AG09309 (cell line): ENCODE measurements at regions not wholly inside any gene's neighbourhood (a gene's known extent, or its start where the extent isn't known, plus 50 kb on each side); places are given as distances from the start of the nearest gene placed in this dataset.

Source experiments
- DNase-seq: peaks from one replicate; pipeline ENCODE4 v3.0.0-alpha.2; 2010; ENCODE audit warnings: low read depth
- H3K4me3 ChIP-seq: 2 replicates; pipeline ENCODE4 v1.5.1; 2011; ENCODE audit warnings: mild to moderate bottlenecking, low read depth, low read length, moderate library complexity; ENCODE audit not compliant: control insufficient read depth
- CTCF ChIP-seq: IDR thresholded peaks from 2 replicates; pipeline ENCODE4 v1.5.1; 2011; ENCODE audit warnings: mild to moderate bottlenecking, low read depth, low read length, inconsistent platforms; ENCODE audit not compliant: insufficient read depth, control insufficient read depth; ENCODE audit errors: missing control alignments

GRCh38 chr3:6706777-6707176, 154.1 kb upstream of the GRM7 start:
- no peak overlapping the region for H3K4me3 ChIP-seq
- DNase-seq: no peak
- no peak for TF ChIP-seq CTCF

- TF ChIP-seq CTCF: no peak
- no peak for DNase-seq
- H3K4me3 ChIP-seq: no peak overlapping the region
These were observed 151.7 kb upstream of the GRM7 start for GRCh38 chr3:6709178-6709577.

GRCh38 chr3:6714962-6715361, 146.0 kb upstream of the GRM7 start:
- no peak for TF ChIP-seq CTCF
- no peak for DNase-seq
- H3K4me3 ChIP-seq: no peak overlapping the region

- DNase-seq: no peak
- no peak overlapping the region for H3K4me3 ChIP-seq
- TF ChIP-seq CTCF: no peak
These were observed 144.5 kb upstream of the GRM7 start for GRCh38 chr3:6716420-6716819.

GRCh38 chr3:6717026-6717943, 143.6 kb upstream of the GRM7 start:
- no peak overlapping the region for H3K4me3 ChIP-seq
- no peak for DNase-seq
- no peak for TF ChIP-seq CTCF

- no peak for TF ChIP-seq CTCF
- H3K4me3 ChIP-seq: no peak overlapping the region
- DNase-seq: no peak
These were observed 140.9 kb upstream of the GRM7 start for GRCh38 chr3:6719999-6720398.
